Suppressor macrophage treated with lipopolysaccharide for 1 hour (primary cell): ENCODE measurements at regions not wholly inside any gene's neighbourhood (a gene's known extent, or its start where the extent isn't known, plus 50 kb on each side); places are given as distances from the start of the nearest gene placed in this dataset.
"Not testable (repeated sequence)": the region's sequence is repeated elsewhere in the genome, so short reads cannot be mapped to it uniquely, and the experiment has no call there.

ENCODE experiments used
- DNase-seq, 3 donors: peaks; one replicate each; pipeline ENCODE4 v3.0.0-alpha.2; 2020 to 2022

GRCh38 chrX:729583-730409 is 99.2 kb downstream of the SHOX start:
- no peak for DNase-seq

GRCh38 chrX:729101-729500 is 98.5 kb downstream of the SHOX start:
- DNase-seq, result not testable (repeated sequence)

- not testable (repeated sequence) for DNase-seq
These were observed 98.0 kb downstream of the SHOX start for GRCh38 chrX:728639-729038.

GRCh38 chrX:727738-728621 is 97.4 kb downstream of the SHOX start:
- DNase-seq, result peak in 1 of 3 donors; percentile 8

GRCh38 chrX:725971-726370 is 95.4 kb downstream of the SHOX start:
- no peak for DNase-seq

GRCh38 chrX:724256-724655 is 93.7 kb downstream of the SHOX start:
- peak in 1 of 3 donors; percentile 5 for DNase-seq

- DNase-seq, result no peak
These were observed 93.2 kb downstream of the SHOX start for GRCh38 chrX:723781-724180.

- DNase-seq, result no peak
These were observed 90.8 kb downstream of the SHOX start for GRCh38 chrX:721354-721753.

- no peak for DNase-seq
These were observed 90.2 kb downstream of the SHOX start for GRCh38 chrX:720825-721224.

- DNase-seq, result no peak
These were observed 89.7 kb downstream of the SHOX start for GRCh38 chrX:720250-720649.

GRCh38 chrX:716136-716535 is 85.5 kb downstream of the SHOX start:
- no peak for DNase-seq

GRCh38 chrX:714131-714530 is 83.5 kb downstream of the SHOX start:
- DNase-seq, result no peak
